Prostate gland (tissue), 2 donors: ENCODE measurements at regions not wholly inside any gene's neighbourhood (a gene's known extent, or its start where the extent isn't known, plus 50 kb on each side); places are given as distances from the start of the nearest gene placed in this dataset.

Experiments used
- CTCF ChIP-seq, 4 experiments: fragments of 200-600 bp in 2 of 4; fragments of 450-650 bp in 2 of 4; sonication (generic) in 2 of 4; IDR thresholded peaks; 1 replicate in 3 of 4; 2 replicates in 1 of 4; pipeline ENCODE4 v1.5.1; 2016 to 2019; ENCODE audit warnings: antibody characterized with exemption in 4 of 4, mild to moderate bottlenecking in 2 of 4, moderate library complexity in 2 of 4
- POLR2A ChIP-seq: fragments of 450-650 bp; IDR thresholded peaks from one replicate; pipeline ENCODE4 v1.6.1; 2016; ENCODE audit warnings: antibody characterized with exemption, mild to moderate bottlenecking
- POLR2AphosphoS5 ChIP-seq: sonication (generic); formaldehyde crosslinking; IDR thresholded peaks from one replicate; pipeline ENCODE4 v1.6.1; 2017; ENCODE audit warnings: antibody characterized with exemption

GRCh38 chrX:3522101-3522650 is 175.7 kb upstream of the MXRA5 start:
- TF ChIP-seq CTCF (IDR thresholded peaks at IDR 0.05) (no peak), POLR2AphosphoS5 (no peak), POLR2A (no peak)
